Trophoblast cell (in vitro differentiated cells and primary cell): ENCODE measurements at regions not wholly inside any gene's neighbourhood (a gene's known extent, or its start where the extent isn't known, plus 50 kb on each side); places are given as distances from the start of the nearest gene placed in this dataset.

Experiments used
- DNase-seq, 2 donors: peaks; one replicate each; pipeline ENCODE4 v3.0.0-alpha.2; 2016
- H2AFZ ChIP-seq: 2 replicates; pipeline ENCODE4 v1.6.1; 2013; ENCODE audit warnings: low read length, moderate library complexity, mild to moderate bottlenecking; ENCODE audit not compliant: insufficient read depth, poor library complexity
- H2AK5ac ChIP-seq: 2 replicates; pipeline ENCODE4 v1.6.1; 2013; ENCODE audit warnings: mild to moderate bottlenecking, low read length
- H2BK120ac ChIP-seq: 2 replicates; pipeline ENCODE4 v1.6.1; 2013; ENCODE audit warnings: low read length, mild to moderate bottlenecking, moderate library complexity; ENCODE audit not compliant: insufficient read depth, poor library complexity
- H2BK12ac ChIP-seq: 2 replicates; pipeline ENCODE4 v1.6.1; 2013; ENCODE audit warnings: mild to moderate bottlenecking, low read length, moderate library complexity
- H2BK5ac ChIP-seq: 2 replicates; pipeline ENCODE4 v1.6.1; 2013; ENCODE audit warnings: low read length, low read depth, moderate library complexity, mild to moderate bottlenecking; ENCODE audit not compliant: poor library complexity
- H3K14ac ChIP-seq: 2 replicates; pipeline ENCODE4 v1.6.1; 2013; ENCODE audit warnings: mild to moderate bottlenecking, low read length
- H3K18ac ChIP-seq: 2 replicates; pipeline ENCODE4 v1.6.1; 2013; ENCODE audit warnings: mild to moderate bottlenecking, low read length
- H3K23ac ChIP-seq: 2 replicates; pipeline ENCODE4 v1.6.1; 2013; ENCODE audit warnings: low read length
- H3K27ac ChIP-seq: 2 replicates; pipeline ENCODE4 v1.5.1; 2013; ENCODE audit warnings: low read depth, mild to moderate bottlenecking, inconsistent platforms, low read length, moderate library complexity
- H3K27me3 ChIP-seq: 2 replicates; pipeline ENCODE4 v1.6.1; 2013; ENCODE audit warnings: inconsistent platforms, mild to moderate bottlenecking, low read length, moderate library complexity; ENCODE audit not compliant: insufficient read depth
- H3K36me3 ChIP-seq, 2 experiments: 1 replicate in 1 of 2; 2 replicates in 1 of 2; pipeline ENCODE4 v1.6.1; 2013; ENCODE audit warnings: low read length in 2 of 2, mild to moderate bottlenecking in 2 of 2, moderate library complexity in 1 of 2; ENCODE audit not compliant: insufficient read depth in 2 of 2, control insufficient read depth in 1 of 2
- H3K4ac ChIP-seq: 2 replicates; pipeline ENCODE4 v1.6.1; 2013; ENCODE audit warnings: low read depth, mild to moderate bottlenecking, low read length, moderate library complexity
- H3K4me1 ChIP-seq, 2 experiments: 1 replicate in 1 of 2; 2 replicates in 1 of 2; pipeline ENCODE4 v1.6.1; 2013; ENCODE audit warnings: low read length in 2 of 2, mild to moderate bottlenecking in 2 of 2, moderate library complexity in 1 of 2; ENCODE audit not compliant: insufficient read depth in 2 of 2, control insufficient read depth in 1 of 2
- H3K4me2 ChIP-seq: 2 replicates; pipeline ENCODE4 v1.6.1; 2013; ENCODE audit warnings: inconsistent platforms, mild to moderate bottlenecking, low read length, moderate library complexity
- H3K4me3 ChIP-seq: 2 replicates; pipeline ENCODE4 v1.5.1; 2013; ENCODE audit warnings: mild to moderate bottlenecking, low read depth, low read length, inconsistent platforms
- H3K79me1 ChIP-seq: one replicate; pipeline ENCODE4 v1.6.1; 2013; ENCODE audit warnings: low read length
- H3K79me2 ChIP-seq: 2 replicates; pipeline ENCODE4 v1.6.1; 2013; ENCODE audit warnings: low read length, mild to moderate bottlenecking; ENCODE audit not compliant: control insufficient read depth, insufficient read depth, poor library complexity
- H3K9ac ChIP-seq: 2 replicates; pipeline ENCODE4 v1.6.1; 2013; ENCODE audit warnings: mild to moderate bottlenecking, low read length
- H3K9me3 ChIP-seq: 2 replicates; pipeline ENCODE4 v1.6.1; 2013; ENCODE audit warnings: low read depth, mild to moderate bottlenecking, control low read depth, inconsistent platforms, low read length; ENCODE audit not compliant: insufficient read depth
- H4K12ac ChIP-seq: 2 replicates; pipeline ENCODE4 v1.6.1; 2013; ENCODE audit warnings: low read depth, mild to moderate bottlenecking, low read length, moderate library complexity
- H4K8ac ChIP-seq: 2 replicates; pipeline ENCODE4 v1.6.1; 2013; ENCODE audit warnings: low read depth, mild to moderate bottlenecking, low read length, moderate library complexity
- H4K91ac ChIP-seq: one replicate; pipeline ENCODE4 v1.6.1; 2013; ENCODE audit warnings: low read depth, mild to moderate bottlenecking, low read length, moderate library complexity
- WGBS: extraction: QIAGEN DNeasy Blood & Tissue Kit; methylation state at CpG from one replicate; pipeline ENCODE4 v1.1.7; 2013; ENCODE audit warnings: missing lambda C conversion rate; ENCODE audit not compliant: insufficient read length, insufficient coverage; ENCODE audit errors: extremely low coverage; 5-methylcytosine and 5-hydroxymethylcytosine counted together

- no peak overlapping the region for H3K9ac ChIP-seq
- no peak overlapping the region for H2BK5ac ChIP-seq
- no peak overlapping the region for H3K23ac ChIP-seq
- no peak overlapping the region for H3K4ac ChIP-seq
- H3K18ac ChIP-seq, result no peak overlapping the region
- H2AK5ac ChIP-seq, result no peak overlapping the region
- no peak overlapping the region for H4K91ac ChIP-seq
- H3K14ac ChIP-seq, result no peak overlapping the region
- no peaks in the 10 kb centered on the region for H3K27me3 ChIP-seq
- H2BK12ac ChIP-seq, result no peak overlapping the region
- no peak for DNase-seq
- no CpG with 5 or more reads among the region's 6 CpGs for WGBS
- no peaks in the 10 kb centered on the region for H3K79me1 ChIP-seq
- peaks cover 0 to 3% of the 10 kb centered on the region in 2 experiments for H3K4me1 ChIP-seq
- H3K79me2 ChIP-seq, result no peaks in the 10 kb centered on the region
- H2AFZ ChIP-seq, result no peak overlapping the region
- H4K12ac ChIP-seq, result no peak overlapping the region
- H4K8ac ChIP-seq, result no peak overlapping the region
- H3K4me3 ChIP-seq, result no peak overlapping the region
- H3K9me3 ChIP-seq, result peaks cover 3% of the 10 kb centered on the region
- no peak overlapping the region for H2BK120ac ChIP-seq
- no peak overlapping the region for H3K4me2 ChIP-seq
- no peak overlapping the region for H3K27ac ChIP-seq
- H3K36me3 ChIP-seq, result no peaks in the 10 kb centered on the region
These were observed 50.2 kb upstream of the FZD10 start for GRCh38 chr12:130111965-130112496.
